PFSK-1 (cell line): ENCODE measurements at regions not wholly inside any gene's neighbourhood (a gene's known extent, or its start where the extent isn't known, plus 50 kb on each side); places are given as distances from the start of the nearest gene placed in this dataset.

Source experiments
- FOXP2 ChIP-seq: optimal IDR thresholded peaks from 2 replicates; pipeline ENCODE3; 2011; ENCODE audit warnings: borderline replicate concordance, control low read depth, inconsistent platforms; ENCODE audit not compliant: insufficient read depth; ENCODE audit errors: extremely low read length, extremely low read depth
- POLR2AphosphoS5 ChIP-seq: IDR thresholded peaks from 2 replicates; pipeline ENCODE4 v1.6.1; 2012; ENCODE audit warnings: low read depth, mild to moderate bottlenecking, control low read depth, low read length, moderate library complexity
- REST ChIP-seq, 2 experiments: IDR thresholded peaks; 2 replicates each; pipeline versions ENCODE4 v1.6.1 to v1.8.0; 2011 to 2012; ENCODE audit warnings: low read depth in 2 of 2, low read length in 2 of 2, control low read depth in 1 of 2, inconsistent platforms in 1 of 2, mild to moderate bottlenecking in 1 of 2, moderate library complexity in 1 of 2; ENCODE audit not compliant: insufficient read depth in 1 of 2
- SIN3A ChIP-seq: IDR thresholded peaks from 2 replicates; pipeline ENCODE4 v1.6.1; 2012; ENCODE audit warnings: mild to moderate bottlenecking, low read length, moderate library complexity, borderline replicate concordance; ENCODE audit not compliant: insufficient read depth
- TAF1 ChIP-seq: IDR thresholded peaks from 2 replicates; pipeline ENCODE4 v1.6.1; 2012; ENCODE audit warnings: low read length, control low read depth, borderline replicate concordance; ENCODE audit not compliant: insufficient read depth

GRCh38 chr5:103465891-103466290 lies 96.7 kb downstream of the NUDT12 start:
- TF ChIP-seq REST (IDR thresholded peaks at IDR 0.05; ENCODE audit: insufficient read depth in 1 of 2, low read depth in 2 of 2, low read length in 2 of 2) = no peak
- TF ChIP-seq TAF1 = no peak
- TF ChIP-seq FOXP2 = no peak
- TF ChIP-seq POLR2AphosphoS5 = no peak
- no peak for TF ChIP-seq SIN3A

GRCh38 chr5:103464835-103465484 lies 97.6 kb downstream of the NUDT12 start:
- TF ChIP-seq FOXP2 (no peak), TAF1 (no peak), REST (IDR thresholded peaks at IDR 0.05; ENCODE audit: insufficient read depth in 1 of 2, low read depth in 2 of 2, low read length in 2 of 2) (no peak), SIN3A (no peak), POLR2AphosphoS5 (no peak)

- TF ChIP-seq POLR2AphosphoS5 (no peak), FOXP2 (no peak), TAF1 (no peak), SIN3A (no peak), REST (IDR thresholded peaks at IDR 0.05; ENCODE audit: insufficient read depth in 1 of 2, low read depth in 2 of 2, low read length in 2 of 2) (no peak)
Observed at GRCh38 chr5:103463261-103463660, 99.3 kb downstream of the NUDT12 start.

GRCh38 chr5:103461243-103461642 lies 101.3 kb downstream of the NUDT12 start:
- TF ChIP-seq FOXP2 = no peak
- TF ChIP-seq POLR2AphosphoS5 = no peak
- no peak for TF ChIP-seq REST (IDR thresholded peaks at IDR 0.05; ENCODE audit: insufficient read depth in 1 of 2, low read depth in 2 of 2, low read length in 2 of 2)
- no peak for TF ChIP-seq TAF1
- no peak for TF ChIP-seq SIN3A
